Esophagus squamous epithelium (tissue), 5 donors: ENCODE measurements at regions not wholly inside any gene's neighbourhood (a gene's known extent, or its start where the extent isn't known, plus 50 kb on each side); places are given as distances from the start of the nearest gene placed in this dataset.

Experiments used
- DNase-seq: peaks from one replicate; lab custom pipeline; 2025; lab: John Stamatoyannopoulos, UW
- H3K27ac ChIP-seq, 4 donors: fragments of 200-600 bp; sonication (generic); one replicate each; pipeline ENCODE4 v1.5.1; 2016 to 2019; ENCODE audit warnings: mild to moderate bottlenecking in 1 of 4
- H3K27me3 ChIP-seq, 4 donors: fragments of 200-600 bp; sonication (generic); 1 replicate in 3 of 4; 2 replicates in 1 of 4; pipeline versions ENCODE4 v1.5.1 to v1.6.0; 2017 to 2021; ENCODE audit warnings: antibody characterized with exemption in 1 of 4
- H3K36me3 ChIP-seq, 3 donors: fragments of 200-600 bp; sonication (generic); one replicate each; pipeline ENCODE4 v1.5.1; 2016 to 2019
- H3K4me1 ChIP-seq, 3 donors: fragments of 200-600 bp; sonication (generic); one replicate each; pipeline ENCODE4 v1.5.1; 2017 to 2019
- H3K4me3 ChIP-seq, 4 donors: fragments of 200-600 bp; sonication (generic); 1 replicate in 3 of 4; 2 replicates in 1 of 4; pipeline ENCODE4 v1.5.1; 2016 to 2019; ENCODE audit warnings: mild to moderate bottlenecking in 2 of 4, moderate library complexity in 1 of 4
- H3K9me3 ChIP-seq, 3 donors: fragments of 200-600 bp; sonication (generic); one replicate each; pipeline ENCODE4 v1.5.1; 2016 to 2019
- POLR2A ChIP-seq, 4 donors: fragments of 450-650 bp; IDR thresholded peaks; one replicate each; pipeline ENCODE4 v1.6.1; 2017; ENCODE audit warnings: antibody characterized with exemption in 4 of 4, mild to moderate bottlenecking in 4 of 4, moderate library complexity in 3 of 4
- WGBS, 2 donors: methylation state at CpG; one replicate each; pipeline ENCODE4 v1.1.5; 2018; 5-methylcytosine and 5-hydroxymethylcytosine counted together
- intact Hi-C: fragments of 100-400 bp; cut with DNase I; formaldehyde crosslinking; loops from one replicate; pipeline ENCODE4 v1.15.0; 2022
- TF ChIP-seq, protein P1 (sequence below), 6 experiments: fragments of 450-650 bp in 4 of 6; fragments of 200-600 bp in 2 of 6; sonication (generic) in 2 of 6; IDR thresholded peaks; one replicate each; pipeline ENCODE4 v1.5.1; 2016 to 2019; ENCODE audit warnings: antibody characterized with exemption in 6 of 6, mild to moderate bottlenecking in 4 of 6, moderate library complexity in 4 of 6
- donor health status: DM: yes; HTN: yes; CAD: no.

DNA sequence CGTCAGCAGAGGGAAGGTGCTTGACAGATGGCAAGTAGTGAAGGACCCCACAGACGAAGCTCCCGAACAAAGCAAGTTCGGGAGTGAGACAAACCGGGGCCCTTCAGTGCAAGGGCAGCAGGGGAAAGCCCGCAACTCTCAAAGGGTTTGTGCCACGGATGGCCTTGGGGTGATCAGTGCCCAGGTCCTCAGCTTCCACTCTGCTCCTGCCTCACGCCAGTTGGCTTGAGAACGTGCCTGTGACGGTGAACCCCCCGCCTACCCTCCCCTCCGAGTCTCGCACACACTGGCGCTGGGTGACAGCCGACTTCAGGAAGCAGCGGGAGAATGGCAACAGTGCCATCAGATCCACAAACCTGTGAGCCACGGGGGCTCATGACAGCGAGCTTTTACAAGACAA lies 56.8 kb upstream of the SALL3 start:
- DNase-seq: no peak
- Histone ChIP-seq H3K4me1 (no peaks in the 10 kb centered on the region), H3K36me3 (no peaks in the 10 kb centered on the region), H3K27me3 (peaks cover 0 to 7% (median 0%) of the 10 kb centered on the region in 4 donors), H3K4me3 (no peak overlapping the region), H3K9me3 (no peaks in the 10 kb centered on the region), H3K27ac (no peak overlapping the region)
- 76 to 77% methylated on average over 9 to 12 of the region's 18 CpGs for WGBS, 2 donors
- TF ChIP-seq, protein P1, sequence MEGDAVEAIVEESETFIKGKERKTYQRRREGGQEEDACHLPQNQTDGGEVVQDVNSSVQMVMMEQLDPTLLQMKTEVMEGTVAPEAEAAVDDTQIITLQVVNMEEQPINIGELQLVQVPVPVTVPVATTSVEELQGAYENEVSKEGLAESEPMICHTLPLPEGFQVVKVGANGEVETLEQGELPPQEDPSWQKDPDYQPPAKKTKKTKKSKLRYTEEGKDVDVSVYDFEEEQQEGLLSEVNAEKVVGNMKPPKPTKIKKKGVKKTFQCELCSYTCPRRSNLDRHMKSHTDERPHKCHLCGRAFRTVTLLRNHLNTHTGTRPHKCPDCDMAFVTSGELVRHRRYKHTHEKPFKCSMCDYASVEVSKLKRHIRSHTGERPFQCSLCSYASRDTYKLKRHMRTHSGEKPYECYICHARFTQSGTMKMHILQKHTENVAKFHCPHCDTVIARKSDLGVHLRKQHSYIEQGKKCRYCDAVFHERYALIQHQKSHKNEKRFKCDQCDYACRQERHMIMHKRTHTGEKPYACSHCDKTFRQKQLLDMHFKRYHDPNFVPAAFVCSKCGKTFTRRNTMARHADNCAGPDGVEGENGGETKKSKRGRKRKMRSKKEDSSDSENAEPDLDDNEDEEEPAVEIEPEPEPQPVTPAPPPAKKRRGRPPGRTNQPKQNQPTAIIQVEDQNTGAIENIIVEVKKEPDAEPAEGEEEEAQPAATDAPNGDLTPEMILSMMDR (IDR thresholded peaks at IDR 0.05): no peak
- TF ChIP-seq POLR2A (IDR thresholded peaks at IDR 0.05): no peak
- intact Hi-C loops: no loop called here

DNA sequence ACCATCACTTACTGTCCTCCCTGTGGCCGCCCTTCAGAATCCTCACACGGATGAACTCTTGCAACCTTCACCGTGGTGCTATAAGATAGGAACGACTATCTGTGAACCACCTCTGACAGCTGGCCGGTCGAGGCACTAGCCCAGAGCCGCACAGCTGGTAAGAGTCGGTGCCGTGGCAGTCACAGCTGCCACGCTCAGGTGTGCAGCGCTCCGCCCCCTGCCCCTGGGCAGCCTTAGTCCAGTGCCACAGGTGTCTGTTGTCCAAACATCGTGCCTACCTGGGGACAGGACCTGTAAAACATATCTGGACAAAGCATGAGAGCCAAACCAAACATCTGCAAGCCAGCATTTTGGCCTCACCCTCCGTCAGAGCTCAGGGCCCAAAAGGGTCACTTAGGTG lies 55.3 kb upstream of the SALL3 start:
- H3K27me3 ChIP-seq: peaks cover 0 to 7% (median 0%) of the 10 kb centered on the region in 4 donors
- no peak for DNase-seq
- no peaks in the 10 kb centered on the region for H3K4me1 ChIP-seq
- H3K36me3 ChIP-seq: no peaks in the 10 kb centered on the region
- no peaks in the 10 kb centered on the region for H3K9me3 ChIP-seq
- WGBS, 2 donors: 89 to 100% methylated on average over 1 to 13 of the region's 14 CpGs
- intact Hi-C loops: no loop called here
- H3K4me3 ChIP-seq: no peak overlapping the region
- TF ChIP-seq POLR2A (IDR thresholded peaks at IDR 0.05): no peak
- TF ChIP-seq, protein P1 (IDR thresholded peaks at IDR 0.05): no peak
- H3K27ac ChIP-seq: no peak overlapping the region

DNA sequence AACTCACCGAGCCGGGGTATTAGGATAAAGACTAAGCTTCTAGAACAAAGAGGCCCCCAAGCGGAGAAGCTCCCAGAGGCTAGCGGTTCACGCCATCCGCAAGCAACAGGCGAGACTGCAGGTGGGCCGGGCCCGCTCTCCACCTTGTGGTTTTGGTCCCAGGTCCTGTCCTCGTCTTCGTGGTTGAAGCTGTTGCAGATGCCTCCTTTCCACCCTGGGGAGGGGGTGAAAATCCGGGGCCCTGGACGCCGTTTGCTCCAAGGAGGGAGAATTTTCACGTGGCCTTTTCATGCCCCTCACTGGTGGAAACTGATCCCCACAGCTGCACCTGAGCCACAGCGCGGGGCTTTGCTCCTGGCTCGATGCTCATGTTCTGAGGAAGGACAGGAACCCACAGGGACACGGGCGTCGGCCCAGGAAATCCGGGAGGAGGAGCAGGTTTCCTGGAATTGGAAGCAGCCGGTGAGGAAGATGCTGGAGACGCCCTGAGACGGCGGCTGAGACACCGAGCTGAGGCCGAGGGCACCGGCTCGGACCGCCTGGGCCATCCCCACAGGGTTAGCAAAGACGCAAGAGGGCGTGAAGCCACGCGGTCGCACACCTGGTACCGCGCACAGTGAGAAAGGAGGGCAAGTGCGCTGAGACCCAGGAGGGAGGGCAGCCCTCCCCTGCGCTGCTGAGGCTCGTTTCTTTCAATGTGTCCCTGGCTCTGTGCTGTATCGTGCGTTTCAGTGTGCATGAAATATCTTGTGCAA lies 54.7 kb upstream of the SALL3 start:
- TF ChIP-seq POLR2A (IDR thresholded peaks at IDR 0.05): no peak
- TF ChIP-seq, protein P1 (IDR thresholded peaks at IDR 0.05): no peak
- WGBS, 2 donors: 82 to 93% methylated on average over 21 to 22 of the region's 43 CpGs
- no peaks in the 10 kb centered on the region for H3K9me3 ChIP-seq
- H3K4me1 ChIP-seq: no peaks in the 10 kb centered on the region
- H3K27ac ChIP-seq: no peak overlapping the region
- peaks cover 0 to 7% (median 0%) of the 10 kb centered on the region in 4 donors for H3K27me3 ChIP-seq
- no peak overlapping the region for H3K4me3 ChIP-seq
- no peak for DNase-seq
- H3K36me3 ChIP-seq: no peaks in the 10 kb centered on the region
- intact Hi-C loops: no loop called here

DNA sequence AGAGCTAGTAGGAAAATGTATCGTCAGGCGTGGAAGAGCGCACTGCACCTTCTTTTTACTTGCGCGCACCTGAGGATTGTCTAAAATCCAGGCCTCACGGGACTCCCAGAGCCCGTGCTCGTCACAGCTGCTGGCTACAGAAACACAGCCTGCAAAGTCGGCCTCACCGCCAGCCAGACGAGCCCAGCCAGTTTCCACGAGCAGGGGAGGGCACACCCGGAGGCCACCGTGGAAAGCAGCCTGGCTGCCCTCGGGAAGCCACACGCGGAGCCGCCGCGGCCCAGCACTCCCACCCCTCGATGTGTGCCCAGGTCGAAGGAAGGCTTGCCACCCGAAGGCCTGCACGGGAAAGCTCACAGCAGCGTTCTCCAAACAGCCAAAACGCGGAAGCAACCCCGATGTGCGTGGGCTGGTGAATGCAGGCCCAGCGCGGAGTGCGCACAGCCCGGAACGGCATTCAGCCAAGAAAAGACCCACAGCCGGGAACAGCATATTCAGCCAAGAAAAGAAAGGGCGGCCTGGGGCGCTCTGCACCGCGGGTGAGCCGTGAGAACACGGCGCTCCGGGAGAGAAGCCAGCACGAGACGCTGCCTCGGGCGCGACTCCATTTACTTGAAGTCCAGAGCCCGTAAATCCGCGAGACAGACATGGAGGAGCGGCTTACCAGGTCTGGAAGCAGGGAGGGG lies 53.9 kb upstream of the SALL3 start:
- Histone ChIP-seq H3K4me3 (no peak overlapping the region), H3K4me1 (no peaks in the 10 kb centered on the region), H3K27ac (no peak overlapping the region), H3K27me3 (peaks cover 0 to 7% (median 0%) of the 10 kb centered on the region in 4 donors), H3K36me3 (no peaks in the 10 kb centered on the region), H3K9me3 (no peaks in the 10 kb centered on the region)
- intact Hi-C loops: no loop called here
- no peak for DNase-seq
- TF ChIP-seq POLR2A (IDR thresholded peaks at IDR 0.05): no peak
- 93% methylated on average over 25 to 36 of the region's 52 CpGs for WGBS, 2 donors

DNA sequence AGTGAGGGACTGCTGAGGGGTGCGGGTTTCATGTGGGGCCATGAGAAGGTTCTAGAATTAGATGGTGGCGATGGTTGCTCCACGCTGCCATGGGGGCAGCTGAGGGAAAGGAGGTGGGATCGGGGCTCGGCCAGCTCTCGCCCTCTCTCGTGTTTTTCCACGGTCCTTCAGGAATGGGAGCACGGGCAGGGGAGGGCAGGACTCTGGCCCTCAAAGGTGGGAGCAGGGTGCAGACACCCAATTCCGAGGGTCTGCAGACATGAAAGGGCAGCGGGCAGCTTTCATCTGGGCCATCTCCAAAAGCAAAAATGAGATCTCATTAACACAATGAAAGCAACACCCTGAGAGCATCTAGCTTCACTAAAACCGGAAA lies 53.4 kb upstream of the SALL3 start:
- Histone ChIP-seq H3K9me3 (no peaks in the 10 kb centered on the region), H3K4me3 (no peak overlapping the region), H3K27me3 (peaks cover 0 to 7% (median 0%) of the 10 kb centered on the region in 4 donors), H3K36me3 (no peaks in the 10 kb centered on the region), H3K27ac (no peak overlapping the region), H3K4me1 (no peaks in the 10 kb centered on the region)
- 88 to 91% methylated on average over 11 to 12 of the region's 12 CpGs for WGBS, 2 donors
- intact Hi-C loops: no loop called here
- TF ChIP-seq, protein P1 (IDR thresholded peaks at IDR 0.05): no peak
- no peak for TF ChIP-seq POLR2A (IDR thresholded peaks at IDR 0.05)
- no peak for DNase-seq
